ENCODE measurements at regions not wholly inside any gene's neighbourhood (a gene's known extent, or its start where the extent isn't known, plus 50 kb on each side); places are given as distances from the start of the nearest gene placed in this dataset.

- H3K27me3 Mint-ChIP-seq (ENCODE audit: low read depth) = no peaks in the 10 kb centered on the region
- no peak overlapping the region for H2BK20ac ChIP-seq (ENCODE audit: low read depth, low read length, poor library complexity, severe bottlenecking)
- no peaks in the 10 kb centered on the region for H3K4me1 ChIP-seq (ENCODE audit: insufficient read depth, low read length)
- no peaks in the 10 kb centered on the region for H3K4me1 Mint-ChIP-seq
- H3K79me1 ChIP-seq (ENCODE audit: insufficient read depth, low read depth, low read length, poor library complexity, severe bottlenecking) = no peaks in the 10 kb centered on the region
- no peaks in the 10 kb centered on the region for H3K79me2 ChIP-seq (ENCODE audit: insufficient read depth, low read length)
- no peak overlapping the region for H3K4ac ChIP-seq (ENCODE audit: low read depth, low read length)
- no peak overlapping the region for H2BK12ac ChIP-seq (ENCODE audit: insufficient read length, low read depth, low read length)
- no peak overlapping the region for H3K27ac ChIP-seq (ENCODE audit: insufficient read length, low read depth, low read length)
- peaks cover 2 to 4% (median 4%) of the 10 kb centered on the region in 3 experiments; a peak in 5 of 7 replicates for H3K36me3 Mint-ChIP-seq (ENCODE audit: insufficient read depth in 1 of 3, low read depth in 3 of 3)
- H3K4me2 ChIP-seq (ENCODE audit: insufficient read depth, insufficient read length, low read length) = no peak overlapping the region
- no peaks in the 10 kb centered on the region for H4K20me1 ChIP-seq (ENCODE audit: control insufficient read depth, insufficient read depth, insufficient read length)
- no peak overlapping the region for H3K18ac ChIP-seq (ENCODE audit: insufficient read length, low read depth, low read length)
- no peak overlapping the region for H2BK5ac ChIP-seq (ENCODE audit: insufficient read length, low read length)
- no peak overlapping the region for H2AFZ ChIP-seq (ENCODE audit: low read length)
- H2BK120ac ChIP-seq (ENCODE audit: low read depth, low read length, poor library complexity, severe bottlenecking) = no peak overlapping the region
- H4K5ac ChIP-seq (ENCODE audit: insufficient read length, low read depth, low read length) = no peak overlapping the region
- H4K91ac ChIP-seq (ENCODE audit: insufficient read length, low read depth, low read length) = no peak overlapping the region
- no peak overlapping the region for H3K27ac Mint-ChIP-seq
- H2AK5ac ChIP-seq (ENCODE audit: insufficient read length, low read length) = no peak overlapping the region
- no peaks in the 10 kb centered on the region for H3K9me3 ChIP-seq (ENCODE audit: control insufficient read depth, low read depth, low read length)
- H3K14ac ChIP-seq (ENCODE audit: insufficient read depth, low read length) = no peak overlapping the region
- H3T11ph ChIP-seq (ENCODE audit: low read length) = no peak overlapping the region
- H4K8ac ChIP-seq (replicated peaks; ENCODE audit: insufficient read length, low read depth, low read length) = no peak overlapping the region
- no peak overlapping the region for H3K4me3 Mint-ChIP-seq
- H3K23ac ChIP-seq (ENCODE audit: insufficient read length, low read depth, low read length) = no peak overlapping the region
- no peaks in the 10 kb centered on the region for H3K23me2 ChIP-seq (ENCODE audit: insufficient read length, low read depth, low read length, poor library complexity, severe bottlenecking)
- no peaks in the 10 kb centered on the region for H3K27me3 ChIP-seq (ENCODE audit: insufficient read depth, low read length)
- no peak overlapping the region for H3K9ac ChIP-seq (ENCODE audit: extremely low read depth, insufficient read length, low read length)
- TF ChIP-seq CTCF (conservative IDR thresholded peaks at IDR 0.05) = no peak
- no CpG with 5 or more reads among the region's 2 CpGs for WGBS (ENCODE audit: extremely low coverage, insufficient read length, low lambda C conversion rate)
- H2BK15ac ChIP-seq (ENCODE audit: low read depth, low read length) = no peak overlapping the region
- peaks cover 3 to 4% of the 10 kb centered on the region in 2 experiments; a peak in 3 of 5 replicates for H3K9me3 Mint-ChIP-seq
- H3K56ac ChIP-seq (ENCODE audit: insufficient read length, low read depth, low read length) = no peak overlapping the region
- DNase-seq = no peak
Measured at GRCh38 chr3:162096874-162097273, 600.3 kb downstream of the OTOL1 start.

All from H9 (cell line).